ENCODE measurements at regions not wholly inside any gene's neighbourhood (a gene's known extent, or its start where the extent isn't known, plus 50 kb on each side); places are given as distances from the start of the nearest gene placed in this dataset.

- Histone ChIP-seq H3K4me3 (replicated peaks in 1 of 3; ENCODE audit: low read depth in 2 of 3, low read length in 3 of 3) (no peak overlapping the region), H4K20me1 (ENCODE audit: insufficient read depth, low read length) (no peaks in the 10 kb centered on the region), H2AFZ (ENCODE audit: insufficient read depth, low read depth, low read length, poor library complexity, severe bottlenecking) (no peak overlapping the region), H3K4me1 (ENCODE audit: control insufficient read depth in 1 of 2, insufficient read depth in 2 of 2, low read length in 2 of 2) (no peaks in the 10 kb centered on the region), H3K27me3 (ENCODE audit: control insufficient read depth in 2 of 2, insufficient read depth in 2 of 2, low read length in 2 of 2) (no peaks in the 10 kb centered on the region), H3K27ac (ENCODE audit: low read depth in 1 of 2, low read length in 2 of 2) (no peak overlapping the region), H3K79me2 (ENCODE audit: insufficient read depth, low read length) (no peaks in the 10 kb centered on the region), H3K36me3 (replicated peaks in 1 of 2; ENCODE audit: control insufficient read depth in 1 of 2, insufficient read depth in 2 of 2, low read length in 2 of 2) (no peaks in the 10 kb centered on the region), H3K9ac (ENCODE audit: insufficient read depth, low read length, poor library complexity, severe bottlenecking) (no peak overlapping the region), H3K9me3 (replicated peaks in 1 of 2; ENCODE audit: control insufficient read depth in 1 of 2, insufficient read depth in 1 of 2, low read length in 2 of 2) (no peaks in the 10 kb centered on the region), H3K4me2 (replicated peaks; ENCODE audit: extremely low read depth, low read length, poor library complexity, severe bottlenecking) (no peak overlapping the region)
- no CpG with 5 or more reads among the region's 1 CpG for WGBS (ENCODE audit: insufficient coverage)
- no peak for DNase-seq
- Mint-ChIP-seq H3K4me1 (no peaks in the 10 kb centered on the region), H3K4me3 (no peak overlapping the region), H3K36me3 (no peaks in the 10 kb centered on the region), H3K27ac (no peak overlapping the region), H3K27me3 (ENCODE audit: low read depth in 3 of 3) (peaks cover 0 to 2% (median 0%) of the 10 kb centered on the region in 3 donors), H3K9me3 (peaks cover 0 to 6% (median 0%) of the 10 kb centered on the region in 7 donors)
- TF ChIP-seq, protein P1, sequence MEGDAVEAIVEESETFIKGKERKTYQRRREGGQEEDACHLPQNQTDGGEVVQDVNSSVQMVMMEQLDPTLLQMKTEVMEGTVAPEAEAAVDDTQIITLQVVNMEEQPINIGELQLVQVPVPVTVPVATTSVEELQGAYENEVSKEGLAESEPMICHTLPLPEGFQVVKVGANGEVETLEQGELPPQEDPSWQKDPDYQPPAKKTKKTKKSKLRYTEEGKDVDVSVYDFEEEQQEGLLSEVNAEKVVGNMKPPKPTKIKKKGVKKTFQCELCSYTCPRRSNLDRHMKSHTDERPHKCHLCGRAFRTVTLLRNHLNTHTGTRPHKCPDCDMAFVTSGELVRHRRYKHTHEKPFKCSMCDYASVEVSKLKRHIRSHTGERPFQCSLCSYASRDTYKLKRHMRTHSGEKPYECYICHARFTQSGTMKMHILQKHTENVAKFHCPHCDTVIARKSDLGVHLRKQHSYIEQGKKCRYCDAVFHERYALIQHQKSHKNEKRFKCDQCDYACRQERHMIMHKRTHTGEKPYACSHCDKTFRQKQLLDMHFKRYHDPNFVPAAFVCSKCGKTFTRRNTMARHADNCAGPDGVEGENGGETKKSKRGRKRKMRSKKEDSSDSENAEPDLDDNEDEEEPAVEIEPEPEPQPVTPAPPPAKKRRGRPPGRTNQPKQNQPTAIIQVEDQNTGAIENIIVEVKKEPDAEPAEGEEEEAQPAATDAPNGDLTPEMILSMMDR (IDR thresholded peaks at IDR 0.05): no peak
- intact Hi-C loops (cut with micrococcal nuclease): no loop called here
Measured at GRCh38 chr4:96342196-96342595, 502.3 kb downstream of the PDHA2 start.

GRCh38 chr4:96342790-96343455 is 503.0 kb downstream of the PDHA2 start:
- Histone ChIP-seq H3K27ac (ENCODE audit: low read depth in 1 of 2, low read length in 2 of 2) (no peak overlapping the region), H3K4me2 (replicated peaks; ENCODE audit: extremely low read depth, low read length, poor library complexity, severe bottlenecking) (no peak overlapping the region), H3K4me3 (replicated peaks in 1 of 3; ENCODE audit: low read depth in 2 of 3, low read length in 3 of 3) (no peak overlapping the region), H3K27me3 (ENCODE audit: control insufficient read depth in 2 of 2, insufficient read depth in 2 of 2, low read length in 2 of 2) (no peaks in the 10 kb centered on the region), H3K36me3 (replicated peaks in 1 of 2; ENCODE audit: control insufficient read depth in 1 of 2, insufficient read depth in 2 of 2, low read length in 2 of 2) (no peaks in the 10 kb centered on the region), H2AFZ (ENCODE audit: insufficient read depth, low read depth, low read length, poor library complexity, severe bottlenecking) (no peak overlapping the region), H3K9ac (ENCODE audit: insufficient read depth, low read length, poor library complexity, severe bottlenecking) (no peak overlapping the region), H3K79me2 (ENCODE audit: insufficient read depth, low read length) (no peaks in the 10 kb centered on the region), H3K4me1 (ENCODE audit: control insufficient read depth in 1 of 2, insufficient read depth in 2 of 2, low read length in 2 of 2) (no peaks in the 10 kb centered on the region), H3K9me3 (replicated peaks in 1 of 2; ENCODE audit: control insufficient read depth in 1 of 2, insufficient read depth in 1 of 2, low read length in 2 of 2) (no peaks in the 10 kb centered on the region), H4K20me1 (ENCODE audit: insufficient read depth, low read length) (no peaks in the 10 kb centered on the region)
- DNase-seq: no peak
- Mint-ChIP-seq H3K4me1 (no peaks in the 10 kb centered on the region), H3K27ac (no peak overlapping the region), H3K27me3 (ENCODE audit: low read depth in 3 of 3) (peaks cover 0 to 2% (median 0%) of the 10 kb centered on the region in 3 donors), H3K9me3 (peaks cover 0 to 6% (median 0%) of the 10 kb centered on the region in 7 donors), H3K4me3 (no peak overlapping the region), H3K36me3 (no peaks in the 10 kb centered on the region)
- TF ChIP-seq, protein P1 (IDR thresholded peaks at IDR 0.05): no peak
- intact Hi-C loops (cut with micrococcal nuclease): no loop called here
- no CpG with 5 or more reads among the region's 2 CpGs for WGBS (ENCODE audit: insufficient coverage)
